HL-60 (cell line): ENCODE measurements at regions not wholly inside any gene's neighbourhood (a gene's known extent, or its start where the extent isn't known, plus 50 kb on each side); places are given as distances from the start of the nearest gene placed in this dataset.

Experiments used
- DNase-seq, 2 experiments: peaks; one replicate each; pipeline ENCODE4 v3.0.0-alpha.2; 2010 to 2020; ENCODE audit warnings: low read depth in 1 of 2, low spot score in 1 of 2
- H3K27ac ChIP-seq: fragments of 250-450 bp; sonication (Bioruptor Pico); replicated peaks from 2 replicates; pipeline ENCODE4 v1.5.1; 2020; ENCODE audit warnings: mild to moderate bottlenecking, moderate library complexity
- H3K27me3 ChIP-seq: fragments of 250-450 bp; sonication (Bioruptor Pico); 2 replicates; pipeline ENCODE4 v1.5.1; 2021; ENCODE audit warnings: mild to moderate bottlenecking, moderate library complexity; ENCODE audit not compliant: insufficient read depth, poor library complexity, severe bottlenecking
- H3K4me3 ChIP-seq: replicated peaks from 2 replicates; pipeline ENCODE4 v1.5.1; 2011; ENCODE audit warnings: mild to moderate bottlenecking, control low read depth, low read length; ENCODE audit not compliant: insufficient read depth
- CTCF ChIP-seq: IDR thresholded peaks from one replicate; pipeline ENCODE4 v1.5.1; 2011; ENCODE audit warnings: low read length, control low read depth, inconsistent platforms; ENCODE audit not compliant: insufficient read depth
- GABPA ChIP-seq: IDR thresholded peaks from 2 replicates; pipeline ENCODE4 v1.6.1; 2012; ENCODE audit warnings: low read depth
- POLR2AphosphoS5 ChIP-seq: IDR thresholded peaks from 2 replicates; pipeline ENCODE4 v1.6.1; 2012; ENCODE audit warnings: low read depth
- REST ChIP-seq: IDR thresholded peaks from 2 replicates; pipeline ENCODE4 v1.6.1; 2012; ENCODE audit warnings: low read depth; ENCODE audit not compliant: insufficient replicate concordance
- SPI1 ChIP-seq: IDR thresholded peaks from 2 replicates; pipeline ENCODE4 v1.6.1; 2012; ENCODE audit warnings: low read depth, mild to moderate bottlenecking, borderline replicate concordance

- DNase-seq: no peak
- no peak overlapping the region for H3K27ac ChIP-seq
- H3K27me3 ChIP-seq: no peaks in the 10 kb centered on the region
- no peak overlapping the region for H3K4me3 ChIP-seq
- TF ChIP-seq REST: no peak
- TF ChIP-seq CTCF: no peak
- no peak for TF ChIP-seq POLR2AphosphoS5
- TF ChIP-seq SPI1: no peak
- TF ChIP-seq GABPA: no peak
These were observed 304.6 kb upstream of the SLC10A2 start for GRCh38 chr13:103370790-103371189.

- no peaks in the 10 kb centered on the region for H3K27me3 ChIP-seq
- no peak overlapping the region for H3K4me3 ChIP-seq
- no peak for DNase-seq
- TF ChIP-seq CTCF: no peak
- TF ChIP-seq REST: no peak
- TF ChIP-seq SPI1: no peak
- TF ChIP-seq GABPA: no peak
- TF ChIP-seq POLR2AphosphoS5: no peak
- H3K27ac ChIP-seq: no peak overlapping the region
These were observed 292.2 kb upstream of the SLC10A2 start for GRCh38 chr13:103358255-103358932.

GRCh38 chr13:103356226-103356864 is 290.1 kb upstream of the SLC10A2 start:
- TF ChIP-seq SPI1 (no peak), CTCF (no peak), GABPA (no peak), POLR2AphosphoS5 (no peak), REST (no peak)
- H3K27me3 ChIP-seq: no peaks in the 10 kb centered on the region

More at GRCh38 chr13:103356226-103356864, 290.1 kb upstream of the SLC10A2 start:
- Histone ChIP-seq H3K27ac (no peak overlapping the region), H3K4me3 (no peak overlapping the region)
- no peak for DNase-seq
